Transverse colon (tissue), 4 donors: ENCODE measurements at regions not wholly inside any gene's neighbourhood (a gene's known extent, or its start where the extent isn't known, plus 50 kb on each side); places are given as distances from the start of the nearest gene placed in this dataset.

Source experiments
- POLR2A ChIP-seq: fragments of 450-650 bp; IDR thresholded peaks from one replicate; pipeline ENCODE4 v1.6.1; 2016; ENCODE audit warnings: antibody characterized with exemption, mild to moderate bottlenecking, moderate library complexity
- POLR2AphosphoS5 ChIP-seq, 3 donors: sonication (generic); formaldehyde crosslinking; IDR thresholded peaks; one replicate each; pipeline ENCODE4 v1.6.1; 2016; ENCODE audit warnings: antibody characterized with exemption in 3 of 3
- TF ChIP-seq, protein P1 (sequence below), 5 experiments: fragments of 200-600 bp in 3 of 5; fragments of 450-650 bp in 2 of 5; sonication (generic) in 3 of 5; IDR thresholded peaks; 1 replicate in 2 of 5; 2 replicates in 3 of 5; pipeline ENCODE4 v1.5.1; 2016 to 2017; ENCODE audit warnings: antibody characterized with exemption in 5 of 5, inconsistent platforms in 3 of 5, mild to moderate bottlenecking in 2 of 5, moderate library complexity in 1 of 5

DNA sequence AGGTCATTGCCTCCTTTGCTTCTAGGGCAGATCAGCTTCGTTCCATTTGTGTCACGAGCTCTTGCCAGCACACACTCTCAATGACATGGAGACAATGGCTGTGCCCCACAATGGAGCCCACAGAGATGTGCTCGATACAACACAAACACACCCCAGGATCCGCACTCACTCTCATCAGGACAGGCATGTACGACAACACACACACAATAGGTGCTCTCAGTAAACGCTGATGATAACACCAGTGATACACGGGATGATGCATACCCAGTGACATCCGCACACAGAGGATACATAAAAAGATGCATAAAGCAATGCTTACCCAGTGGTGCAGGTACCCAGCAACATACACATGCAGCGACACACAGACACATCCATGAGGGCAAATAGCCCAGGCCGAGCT, 61.2 kb upstream of the LBX1 start:
- TF ChIP-seq, protein P1, sequence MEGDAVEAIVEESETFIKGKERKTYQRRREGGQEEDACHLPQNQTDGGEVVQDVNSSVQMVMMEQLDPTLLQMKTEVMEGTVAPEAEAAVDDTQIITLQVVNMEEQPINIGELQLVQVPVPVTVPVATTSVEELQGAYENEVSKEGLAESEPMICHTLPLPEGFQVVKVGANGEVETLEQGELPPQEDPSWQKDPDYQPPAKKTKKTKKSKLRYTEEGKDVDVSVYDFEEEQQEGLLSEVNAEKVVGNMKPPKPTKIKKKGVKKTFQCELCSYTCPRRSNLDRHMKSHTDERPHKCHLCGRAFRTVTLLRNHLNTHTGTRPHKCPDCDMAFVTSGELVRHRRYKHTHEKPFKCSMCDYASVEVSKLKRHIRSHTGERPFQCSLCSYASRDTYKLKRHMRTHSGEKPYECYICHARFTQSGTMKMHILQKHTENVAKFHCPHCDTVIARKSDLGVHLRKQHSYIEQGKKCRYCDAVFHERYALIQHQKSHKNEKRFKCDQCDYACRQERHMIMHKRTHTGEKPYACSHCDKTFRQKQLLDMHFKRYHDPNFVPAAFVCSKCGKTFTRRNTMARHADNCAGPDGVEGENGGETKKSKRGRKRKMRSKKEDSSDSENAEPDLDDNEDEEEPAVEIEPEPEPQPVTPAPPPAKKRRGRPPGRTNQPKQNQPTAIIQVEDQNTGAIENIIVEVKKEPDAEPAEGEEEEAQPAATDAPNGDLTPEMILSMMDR (IDR thresholded peaks at IDR 0.05): no peak
- TF ChIP-seq POLR2A (no peak), POLR2AphosphoS5 (IDR thresholded peaks at IDR 0.05) (no peak)
